WTC11 (cell line): ENCODE measurements at regions not wholly inside any gene's neighbourhood (a gene's known extent, or its start where the extent isn't known, plus 50 kb on each side); places are given as distances from the start of the nearest gene placed in this dataset.

ENCODE experiments used
- CREB1 ChIP-seq: sonication (generic); formaldehyde crosslinking; IDR thresholded peaks from 2 replicates; pipeline ENCODE4 v1.8.0; 2023; ENCODE audit warnings: mild to moderate bottlenecking, missing genetic modification reagents
- CREM ChIP-seq: sonication (generic); formaldehyde crosslinking; IDR thresholded peaks from 2 replicates; pipeline ENCODE4 v1.8.1; 2022; ENCODE audit warnings: mild to moderate bottlenecking, missing genetic modification reagents, moderate library complexity
- KAT7 ChIP-seq: sonication (generic); formaldehyde crosslinking; IDR thresholded peaks from 2 replicates; pipeline ENCODE4 v1.8.1; 2023; ENCODE audit warnings: missing genetic modification reagents, mild to moderate bottlenecking, borderline replicate concordance
- PRRX2 ChIP-seq: fragments of 250-450 bp; sonication (Bioruptor Pico); IDR thresholded peaks from 2 replicates; pipeline ENCODE4 v1.8.0; 2021; ENCODE audit warnings: mild to moderate bottlenecking
- SMAD3 ChIP-seq: sonication (generic); formaldehyde crosslinking; IDR thresholded peaks from 2 replicates; pipeline ENCODE4 v1.8.0; 2022; ENCODE audit warnings: missing genetic modification reagents, mild to moderate bottlenecking, borderline replicate concordance
- SMAD4 ChIP-seq: sonication (generic); formaldehyde crosslinking; IDR thresholded peaks from 2 replicates; pipeline ENCODE4 v1.8.0; 2022; ENCODE audit warnings: mild to moderate bottlenecking, missing genetic modification reagents
- SP1 ChIP-seq: sonication (generic); formaldehyde crosslinking; conservative IDR thresholded peaks from 2 replicates; pipeline ENCODE4 v1.8.1; 2022; ENCODE audit warnings: missing genetic modification reagents
- TCF7 ChIP-seq: sonication (generic); formaldehyde crosslinking; IDR thresholded peaks from 2 replicates; pipeline ENCODE4 v1.8.0; 2022; ENCODE audit warnings: mild to moderate bottlenecking, low read depth, missing genetic modification reagents, moderate library complexity
- ZNF263 ChIP-seq: sonication (generic); formaldehyde crosslinking; IDR thresholded peaks from 2 replicates; pipeline ENCODE4 v1.8.1; 2022; ENCODE audit warnings: low read depth, mild to moderate bottlenecking, moderate library complexity, missing genetic modification reagents
- ZNF416 ChIP-seq: fragments of 250-450 bp; sonication (Bioruptor Pico); IDR thresholded peaks from 2 replicates; pipeline ENCODE4 v1.9.0; 2021; ENCODE audit warnings: mild to moderate bottlenecking, inconsistent platforms
- TF ChIP-seq, protein P1 (sequence below): fragments of 200-600 bp; IDR thresholded peaks from 2 replicates; pipeline ENCODE4 v1.8.0; 2022; ENCODE audit warnings: antibody characterized with exemption
- TF ChIP-seq, protein P2 (sequence below): sonication (generic); formaldehyde crosslinking; conservative IDR thresholded peaks from 2 replicates; pipeline ENCODE4 v1.8.1; 2023; ENCODE audit warnings: mild to moderate bottlenecking, low read depth, missing genetic modification reagents, moderate library complexity

DNA sequence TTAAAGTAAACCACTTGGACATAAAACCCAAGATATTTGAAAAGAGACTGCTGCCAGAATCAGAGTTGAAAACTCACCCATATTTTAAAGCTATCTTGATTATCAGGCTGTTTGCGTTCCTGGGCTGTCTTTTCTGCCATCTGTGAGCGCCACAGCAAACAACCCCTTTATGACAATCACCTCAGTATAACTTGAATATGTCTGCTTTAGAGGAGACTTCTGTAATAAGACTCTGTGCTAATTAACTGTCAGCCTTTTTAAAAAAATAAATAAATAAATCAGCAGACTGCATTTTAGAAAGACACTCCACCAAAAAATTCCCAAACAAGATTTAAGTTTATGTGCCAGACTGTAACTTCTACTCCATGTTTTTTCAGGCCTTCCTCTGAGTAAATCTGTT is 375.7 kb upstream of the CCNH start:
- no peak for TF ChIP-seq PRRX2
- TF ChIP-seq SMAD3 (CRISPR knock-in tag), result no peak
- TF ChIP-seq, protein P1, sequence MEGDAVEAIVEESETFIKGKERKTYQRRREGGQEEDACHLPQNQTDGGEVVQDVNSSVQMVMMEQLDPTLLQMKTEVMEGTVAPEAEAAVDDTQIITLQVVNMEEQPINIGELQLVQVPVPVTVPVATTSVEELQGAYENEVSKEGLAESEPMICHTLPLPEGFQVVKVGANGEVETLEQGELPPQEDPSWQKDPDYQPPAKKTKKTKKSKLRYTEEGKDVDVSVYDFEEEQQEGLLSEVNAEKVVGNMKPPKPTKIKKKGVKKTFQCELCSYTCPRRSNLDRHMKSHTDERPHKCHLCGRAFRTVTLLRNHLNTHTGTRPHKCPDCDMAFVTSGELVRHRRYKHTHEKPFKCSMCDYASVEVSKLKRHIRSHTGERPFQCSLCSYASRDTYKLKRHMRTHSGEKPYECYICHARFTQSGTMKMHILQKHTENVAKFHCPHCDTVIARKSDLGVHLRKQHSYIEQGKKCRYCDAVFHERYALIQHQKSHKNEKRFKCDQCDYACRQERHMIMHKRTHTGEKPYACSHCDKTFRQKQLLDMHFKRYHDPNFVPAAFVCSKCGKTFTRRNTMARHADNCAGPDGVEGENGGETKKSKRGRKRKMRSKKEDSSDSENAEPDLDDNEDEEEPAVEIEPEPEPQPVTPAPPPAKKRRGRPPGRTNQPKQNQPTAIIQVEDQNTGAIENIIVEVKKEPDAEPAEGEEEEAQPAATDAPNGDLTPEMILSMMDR, result no peak
- TF ChIP-seq CREB1 (CRISPR knock-in tag), result no peak
- no peak for TF ChIP-seq SP1 (CRISPR knock-in tag)
- TF ChIP-seq, protein P2, sequence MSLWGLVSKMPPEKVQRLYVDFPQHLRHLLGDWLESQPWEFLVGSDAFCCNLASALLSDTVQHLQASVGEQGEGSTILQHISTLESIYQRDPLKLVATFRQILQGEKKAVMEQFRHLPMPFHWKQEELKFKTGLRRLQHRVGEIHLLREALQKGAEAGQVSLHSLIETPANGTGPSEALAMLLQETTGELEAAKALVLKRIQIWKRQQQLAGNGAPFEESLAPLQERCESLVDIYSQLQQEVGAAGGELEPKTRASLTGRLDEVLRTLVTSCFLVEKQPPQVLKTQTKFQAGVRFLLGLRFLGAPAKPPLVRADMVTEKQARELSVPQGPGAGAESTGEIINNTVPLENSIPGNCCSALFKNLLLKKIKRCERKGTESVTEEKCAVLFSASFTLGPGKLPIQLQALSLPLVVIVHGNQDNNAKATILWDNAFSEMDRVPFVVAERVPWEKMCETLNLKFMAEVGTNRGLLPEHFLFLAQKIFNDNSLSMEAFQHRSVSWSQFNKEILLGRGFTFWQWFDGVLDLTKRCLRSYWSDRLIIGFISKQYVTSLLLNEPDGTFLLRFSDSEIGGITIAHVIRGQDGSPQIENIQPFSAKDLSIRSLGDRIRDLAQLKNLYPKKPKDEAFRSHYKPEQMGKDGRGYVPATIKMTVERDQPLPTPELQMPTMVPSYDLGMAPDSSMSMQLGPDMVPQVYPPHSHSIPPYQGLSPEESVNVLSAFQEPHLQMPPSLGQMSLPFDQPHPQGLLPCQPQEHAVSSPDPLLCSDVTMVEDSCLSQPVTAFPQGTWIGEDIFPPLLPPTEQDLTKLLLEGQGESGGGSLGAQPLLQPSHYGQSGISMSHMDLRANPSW (CRISPR knock-in tag), result no peak
- no peak for TF ChIP-seq SMAD4
- TF ChIP-seq TCF7 (CRISPR knock-in tag), result no peak
- TF ChIP-seq KAT7 (CRISPR knock-in tag), result no peak
- no peak for TF ChIP-seq ZNF263 (CRISPR knock-in tag)
- no peak for TF ChIP-seq CREM (CRISPR knock-in tag)
- no peak for TF ChIP-seq ZNF416
